ENCODE measurements at regions not wholly inside any gene's neighbourhood (a gene's known extent, or its start where the extent isn't known, plus 50 kb on each side); places are given as distances from the start of the nearest gene placed in this dataset.
"Not testable (repeated sequence)": the region's sequence is repeated elsewhere in the genome, so short reads cannot be mapped to it uniquely, and the experiment has no call there.

- intact Hi-C loops (cut with DNase I): no loop called here
- ATAC-seq (ENCODE audit: poor library complexity): no peak
Observed at GRCh38 chr7:48992816-48993215, 68.5 kb downstream of the CDC14C start.

GRCh38 chr7:49001610-49002033 is 77.3 kb downstream of the CDC14C start:
- intact Hi-C loops (cut with DNase I): no loop called here
- no peak for DNase-seq
- peak; percentile 66 for ATAC-seq (ENCODE audit: poor library complexity)

More at GRCh38 chr7:48992816-48993215, 68.5 kb downstream of the CDC14C start:
- no peak for DNase-seq

- intact Hi-C loops (cut with DNase I): no loop called here
- no peak for ATAC-seq (ENCODE audit: poor library complexity)
Observed at GRCh38 chr7:49010717-49011116, 86.4 kb downstream of the CDC14C start.

GRCh38 chr7:49014870-49015269 is 90.5 kb downstream of the CDC14C start:
- ATAC-seq (ENCODE audit: poor library complexity) (no peak), DNase-seq (no peak)
- intact Hi-C loops (cut with DNase I): no loop called here

More at GRCh38 chr7:49010717-49011116, 86.4 kb downstream of the CDC14C start:
- no peak for DNase-seq

- intact Hi-C loops (cut with DNase I): no loop called here
- no peak for DNase-seq
- ATAC-seq (ENCODE audit: poor library complexity): no peak
Observed at GRCh38 chr7:49020145-49020544, 95.8 kb downstream of the CDC14C start.

- intact Hi-C loops (cut with DNase I): no loop called here
- no peak for ATAC-seq (ENCODE audit: poor library complexity)
Observed at GRCh38 chr7:49022448-49022847, 98.1 kb downstream of the CDC14C start.

GRCh38 chr7:49023345-49024328 is 99.3 kb downstream of the CDC14C start:
- DNase-seq (no peak), ATAC-seq (ENCODE audit: poor library complexity) (no peak)
- intact Hi-C loops (cut with DNase I): no loop called here

More at GRCh38 chr7:49022448-49022847, 98.1 kb downstream of the CDC14C start:
- DNase-seq: no peak

GRCh38 chr7:49030221-49030620 is 105.9 kb downstream of the CDC14C start:
- ATAC-seq (ENCODE audit: poor library complexity) (no peak), DNase-seq (no peak)
- intact Hi-C loops (cut with DNase I): no loop called here

- intact Hi-C loops (cut with DNase I); ATAC-seq (ENCODE audit: poor library complexity); DNase-seq: not testable (repeated sequence)
Observed at GRCh38 chr7:49033140-49033539, 108.8 kb downstream of the CDC14C start.

- DNase-seq: no peak
- no peak for ATAC-seq (ENCODE audit: poor library complexity)
- intact Hi-C loops (cut with DNase I): no loop called here
Observed at GRCh38 chr7:49037346-49038210, 113.2 kb downstream of the CDC14C start.

GRCh38 chr7:49038821-49039358 is 114.5 kb downstream of the CDC14C start:
- DNase-seq: no peak
- ATAC-seq (ENCODE audit: poor library complexity): no peak
- intact Hi-C loops (cut with DNase I): no loop called here

GRCh38 chr7:49060743-49061142 is 136.4 kb downstream of the CDC14C start:
- DNase-seq: no peak
- intact Hi-C loops (cut with DNase I): no loop called here
- ATAC-seq (ENCODE audit: poor library complexity): no peak

GRCh38 chr7:49074538-49074937 is 150.2 kb downstream of the CDC14C start:
- DNase-seq (no peak), ATAC-seq (ENCODE audit: poor library complexity) (no peak)
- intact Hi-C loops (cut with DNase I): no loop called here

- intact Hi-C loops (cut with DNase I): no loop called here
- peak; percentile 88 for ATAC-seq (ENCODE audit: poor library complexity)
- no peak for DNase-seq
Observed at GRCh38 chr7:49080896-49081475, 156.6 kb downstream of the CDC14C start.

GRCh38 chr7:49088017-49088416 is 163.7 kb downstream of the CDC14C start:
- intact Hi-C loops (cut with DNase I): no loop called here
- ATAC-seq (ENCODE audit: poor library complexity) (no peak), DNase-seq (no peak)

- DNase-seq (no peak), ATAC-seq (ENCODE audit: poor library complexity) (no peak)
- intact Hi-C loops (cut with DNase I): no loop called here
Observed at GRCh38 chr7:49089717-49090116, 165.4 kb downstream of the CDC14C start.

- ATAC-seq (ENCODE audit: poor library complexity) (peak; percentile 62), DNase-seq (no peak)
- intact Hi-C loops (cut with DNase I): no loop called here
Observed at GRCh38 chr7:49091089-49091488, 166.7 kb downstream of the CDC14C start.

- intact Hi-C loops (cut with DNase I): no loop called here
- ATAC-seq (ENCODE audit: poor library complexity) (peak; percentile 38), DNase-seq (no peak)
Observed at GRCh38 chr7:49091519-49091918, 167.2 kb downstream of the CDC14C start.

- DNase-seq (no peak), ATAC-seq (ENCODE audit: poor library complexity) (peak; percentile 68)
- intact Hi-C loops (cut with DNase I): no loop called here
Observed at GRCh38 chr7:49093218-49093617, 168.9 kb downstream of the CDC14C start.
